IPS-15b (cell line): ENCODE measurements at regions not wholly inside any gene's neighbourhood (a gene's known extent, or its start where the extent isn't known, plus 50 kb on each side); places are given as distances from the start of the nearest gene placed in this dataset.

Experiments
- H3K27me3 ChIP-seq: one replicate; pipeline ENCODE4 v1.6.1; 2013; ENCODE audit warnings: low read length; ENCODE audit not compliant: control insufficient read depth, insufficient read depth
- H3K36me3 ChIP-seq: one replicate; pipeline ENCODE4 v1.6.1; 2013; ENCODE audit warnings: low read length; ENCODE audit not compliant: control insufficient read depth, insufficient read depth
- H3K4me1 ChIP-seq: one replicate; pipeline ENCODE4 v1.6.1; 2013; ENCODE audit warnings: mild to moderate bottlenecking, low read length; ENCODE audit not compliant: control insufficient read depth, insufficient read depth
- H3K4me3 ChIP-seq: one replicate; pipeline ENCODE4 v1.5.1; 2013; ENCODE audit warnings: low read depth, low read length
- H3K9ac ChIP-seq: one replicate; pipeline ENCODE4 v1.6.1; 2013; ENCODE audit warnings: low read depth, mild to moderate bottlenecking, low read length
- H3K9me3 ChIP-seq: one replicate; pipeline ENCODE4 v1.6.1; 2013; ENCODE audit warnings: mild to moderate bottlenecking, low read length; ENCODE audit not compliant: control insufficient read depth, insufficient read depth

DNA sequence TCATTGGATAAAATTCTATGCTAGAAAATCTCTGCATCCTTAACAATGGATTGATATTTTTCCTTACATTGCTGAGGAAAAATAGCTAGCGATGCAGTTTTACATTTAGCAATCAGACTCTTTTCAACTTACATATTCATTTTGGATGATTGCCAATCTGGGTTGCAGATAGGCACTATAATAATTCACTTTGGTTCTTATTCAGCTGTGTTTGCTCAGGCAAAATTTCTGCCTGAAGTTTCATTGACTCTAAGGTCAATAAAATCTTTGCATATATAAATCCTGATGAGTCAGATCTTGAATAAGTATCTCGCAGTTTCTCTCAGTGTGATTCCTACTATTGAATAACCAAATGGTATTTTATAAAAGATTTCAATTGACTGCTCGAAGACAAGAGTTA, 1105.8 kb downstream of the CDH18 start:
- Histone ChIP-seq H3K4me1 (no peaks in the 10 kb centered on the region), H3K4me3 (no peak overlapping the region), H3K36me3 (no peaks in the 10 kb centered on the region), H3K27me3 (no peaks in the 10 kb centered on the region), H3K9ac (no peak overlapping the region), H3K9me3 (no peaks in the 10 kb centered on the region)

GRCh38 chr5:18888821-18889220, 1099.2 kb downstream of the CDH18 start:
- Histone ChIP-seq H3K27me3 (no peaks in the 10 kb centered on the region), H3K4me3 (no peak overlapping the region), H3K4me1 (no peaks in the 10 kb centered on the region), H3K9ac (no peak overlapping the region), H3K36me3 (no peaks in the 10 kb centered on the region), H3K9me3 (no peaks in the 10 kb centered on the region)

DNA sequence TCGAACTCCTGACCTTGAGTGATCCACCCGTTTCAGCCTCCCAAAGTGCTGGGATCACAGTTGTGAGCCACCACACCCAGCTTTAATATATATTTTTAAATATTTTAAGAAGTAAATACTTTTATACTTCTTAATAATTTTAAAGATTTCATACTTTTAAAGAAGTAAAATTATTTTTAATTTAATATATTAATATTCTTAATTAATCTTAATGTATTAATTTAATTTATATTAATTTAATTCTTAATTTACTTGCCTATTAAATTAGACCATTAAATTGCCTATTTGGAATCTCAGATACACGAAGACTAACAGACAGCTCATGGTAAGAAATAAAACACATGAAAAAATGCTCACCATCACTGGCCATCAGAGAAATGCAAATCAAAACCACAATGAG, 1087.4 kb downstream of the CDH18 start:
- H3K9ac ChIP-seq, result no peak overlapping the region
- H3K4me1 ChIP-seq, result no peaks in the 10 kb centered on the region
- H3K4me3 ChIP-seq, result no peak overlapping the region
- H3K27me3 ChIP-seq, result no peaks in the 10 kb centered on the region
- H3K36me3 ChIP-seq, result no peaks in the 10 kb centered on the region
- no peaks in the 10 kb centered on the region for H3K9me3 ChIP-seq

GRCh38 chr5:18920966-18921365, 1067.0 kb downstream of the CDH18 start:
- Histone ChIP-seq H3K9ac (no peak overlapping the region), H3K36me3 (no peaks in the 10 kb centered on the region), H3K27me3 (no peaks in the 10 kb centered on the region), H3K4me3 (no peak overlapping the region), H3K4me1 (peaks cover 11% of the 10 kb centered on the region), H3K9me3 (no peaks in the 10 kb centered on the region)

- Histone ChIP-seq H3K9ac (no peak overlapping the region), H3K4me1 (no peaks in the 10 kb centered on the region), H3K36me3 (no peaks in the 10 kb centered on the region), H3K27me3 (no peaks in the 10 kb centered on the region), H3K4me3 (no peak overlapping the region), H3K9me3 (no peaks in the 10 kb centered on the region)
These were observed 1055.9 kb downstream of the CDH18 start for GRCh38 chr5:18932081-18932480.

DNA sequence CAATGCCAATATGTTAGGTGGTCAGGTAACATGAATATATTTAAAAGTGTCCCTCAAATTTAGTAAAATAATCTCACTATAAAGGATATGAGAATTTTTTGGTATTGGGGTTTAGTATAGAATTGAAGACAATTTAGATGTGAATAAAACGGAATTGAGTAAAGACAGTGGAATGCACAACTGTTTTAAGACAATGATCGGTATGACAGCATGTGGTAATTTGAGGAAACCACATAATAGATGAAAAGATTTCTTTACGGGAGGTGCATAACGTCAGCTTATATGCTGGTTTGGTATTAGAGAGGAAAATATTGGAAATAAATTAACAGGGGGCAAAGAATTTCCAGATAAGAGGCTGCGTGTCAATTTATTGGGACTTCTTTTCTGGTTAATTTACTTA, 1043.2 kb downstream of the CDH18 start:
- Histone ChIP-seq H3K27me3 (no peaks in the 10 kb centered on the region), H3K9ac (no peak overlapping the region), H3K4me1 (no peaks in the 10 kb centered on the region), H3K4me3 (no peak overlapping the region), H3K36me3 (no peaks in the 10 kb centered on the region), H3K9me3 (no peaks in the 10 kb centered on the region)

DNA sequence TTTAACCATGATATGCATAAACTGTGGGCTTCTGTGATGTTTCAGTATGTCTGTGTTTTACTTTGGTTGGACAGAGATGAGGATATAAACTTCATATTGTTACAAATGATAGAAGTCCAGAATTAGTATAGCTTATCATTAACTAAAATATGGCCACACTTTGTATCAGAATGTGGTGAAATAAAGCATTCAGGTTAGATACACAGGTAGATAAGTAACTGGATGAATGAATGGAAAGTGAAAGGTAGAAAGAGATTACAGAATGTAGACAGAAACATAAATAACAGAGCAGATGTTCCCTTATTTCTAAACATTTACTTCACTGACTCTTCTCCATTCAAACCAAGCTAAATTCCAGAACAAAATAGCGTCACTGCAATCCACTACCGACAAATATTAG, 1033.8 kb downstream of the CDH18 start:
- Histone ChIP-seq H3K27me3 (no peaks in the 10 kb centered on the region), H3K9ac (no peak overlapping the region), H3K4me1 (no peaks in the 10 kb centered on the region), H3K4me3 (no peak overlapping the region), H3K36me3 (no peaks in the 10 kb centered on the region), H3K9me3 (no peaks in the 10 kb centered on the region)

GRCh38 chr5:18959535-18959934, 1028.5 kb downstream of the CDH18 start:
- H3K36me3 ChIP-seq, result no peaks in the 10 kb centered on the region
- no peak overlapping the region for H3K4me3 ChIP-seq
- H3K4me1 ChIP-seq, result no peaks in the 10 kb centered on the region
- no peaks in the 10 kb centered on the region for H3K9me3 ChIP-seq
- H3K9ac ChIP-seq, result no peak overlapping the region
- H3K27me3 ChIP-seq, result no peaks in the 10 kb centered on the region

GRCh38 chr5:18961234-18961633, 1026.8 kb downstream of the CDH18 start:
- no peaks in the 10 kb centered on the region for H3K36me3 ChIP-seq
- H3K4me3 ChIP-seq, result no peak overlapping the region
- no peaks in the 10 kb centered on the region for H3K4me1 ChIP-seq
- H3K9me3 ChIP-seq, result no peaks in the 10 kb centered on the region
- H3K27me3 ChIP-seq, result no peaks in the 10 kb centered on the region
- H3K9ac ChIP-seq, result no peak overlapping the region

GRCh38 chr5:18965893-18966292, 1022.1 kb downstream of the CDH18 start:
- H3K4me3 ChIP-seq, result no peak overlapping the region
- no peaks in the 10 kb centered on the region for H3K4me1 ChIP-seq
- H3K27me3 ChIP-seq, result no peaks in the 10 kb centered on the region
- H3K9me3 ChIP-seq, result no peaks in the 10 kb centered on the region
- no peaks in the 10 kb centered on the region for H3K36me3 ChIP-seq
- H3K9ac ChIP-seq, result no peak overlapping the region

GRCh38 chr5:18967637-18968036, 1020.4 kb downstream of the CDH18 start:
- no peaks in the 10 kb centered on the region for H3K9me3 ChIP-seq
- no peak overlapping the region for H3K9ac ChIP-seq
- H3K36me3 ChIP-seq, result no peaks in the 10 kb centered on the region
- H3K27me3 ChIP-seq, result no peaks in the 10 kb centered on the region
- H3K4me3 ChIP-seq, result no peak overlapping the region
- peaks cover 4% of the 10 kb centered on the region for H3K4me1 ChIP-seq

DNA sequence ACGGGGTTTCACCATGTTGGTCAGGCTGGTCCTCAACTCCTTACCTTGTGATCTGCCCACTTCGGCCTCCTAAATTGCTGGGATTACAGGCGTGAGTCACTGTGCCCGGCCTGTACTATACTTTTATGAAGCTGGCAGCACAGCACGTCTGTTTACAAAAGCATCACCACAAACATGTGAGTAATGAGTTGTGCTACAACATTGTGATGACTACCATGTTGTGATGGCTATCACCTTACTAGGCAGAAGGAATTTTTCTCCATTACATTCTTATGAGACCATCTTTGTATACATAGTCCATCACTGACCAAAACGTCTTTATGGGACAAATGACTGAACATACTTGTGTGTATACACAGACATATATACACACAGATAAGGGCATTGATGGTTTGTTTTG, 1019.0 kb downstream of the CDH18 start:
- no peaks in the 10 kb centered on the region for H3K36me3 ChIP-seq
- H3K9me3 ChIP-seq, result no peaks in the 10 kb centered on the region
- H3K27me3 ChIP-seq, result no peaks in the 10 kb centered on the region
- no peak overlapping the region for H3K4me3 ChIP-seq
- no peak overlapping the region for H3K9ac ChIP-seq
- H3K4me1 ChIP-seq, result peaks cover 4% of the 10 kb centered on the region

GRCh38 chr5:18970000-18970399, 1018.0 kb downstream of the CDH18 start:
- H3K36me3 ChIP-seq, result no peaks in the 10 kb centered on the region
- no peaks in the 10 kb centered on the region for H3K9me3 ChIP-seq
- no peak overlapping the region for H3K9ac ChIP-seq
- H3K4me3 ChIP-seq, result no peak overlapping the region
- peaks cover 4% of the 10 kb centered on the region for H3K4me1 ChIP-seq
- H3K27me3 ChIP-seq, result no peaks in the 10 kb centered on the region
